Gastrocnemius medialis (tissue), 4 donors: ENCODE measurements at regions not wholly inside any gene's neighbourhood (a gene's known extent, or its start where the extent isn't known, plus 50 kb on each side); places are given as distances from the start of the nearest gene placed in this dataset.

Source experiments
- CTCF ChIP-seq, 5 experiments: fragments of 450-650 bp in 3 of 5; fragments of 200-600 bp in 2 of 5; sonication (generic) in 2 of 5; IDR thresholded peaks in 4 of 5; conservative IDR thresholded peaks in 1 of 5; 1 replicate in 4 of 5; 2 replicates in 1 of 5; pipeline ENCODE4 v1.5.1; 2016 to 2019; ENCODE audit warnings: antibody characterized with exemption in 5 of 5, mild to moderate bottlenecking in 3 of 5, moderate library complexity in 3 of 5
- POLR2A ChIP-seq, 2 donors: fragments of 450-650 bp; IDR thresholded peaks; one replicate each; pipeline ENCODE4 v1.6.1; 2017; ENCODE audit warnings: antibody characterized with exemption in 2 of 2, mild to moderate bottlenecking in 2 of 2, moderate library complexity in 2 of 2

DNA sequence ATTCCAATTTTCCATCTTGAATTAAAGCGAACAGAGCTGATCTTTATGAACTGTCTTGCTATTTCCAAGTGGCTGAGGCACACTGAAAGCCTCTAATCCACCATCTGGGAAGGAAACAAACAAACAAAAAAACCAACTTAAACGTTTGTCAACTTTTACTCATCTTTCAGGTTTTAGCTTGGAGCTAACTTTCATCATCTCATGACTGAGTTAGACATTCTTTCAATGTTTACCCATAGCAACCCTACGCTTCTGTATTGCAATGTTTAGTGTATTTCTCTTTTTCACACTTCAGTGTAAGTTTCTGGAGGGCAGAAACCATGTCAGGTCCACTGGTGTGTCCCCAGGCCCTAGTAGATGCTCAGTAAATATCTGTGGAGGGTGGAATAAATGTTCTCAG is 343.8 kb downstream of the GBA3 start:
- no peak for TF ChIP-seq CTCF (IDR thresholded peaks at IDR 0.05 in 4 of 5, conservative IDR thresholded peaks at IDR 0.05 in 1 of 5)
- TF ChIP-seq POLR2A (IDR thresholded peaks at IDR 0.05) = no peak
